Panc1 (cell line): ENCODE measurements at regions not wholly inside any gene's neighbourhood (a gene's known extent, or its start where the extent isn't known, plus 50 kb on each side); places are given as distances from the start of the nearest gene placed in this dataset.

Experiments
- ATAC-seq: fragments of 200-7000 bp; cut with Tn5 transposase; 2 replicates; pipeline ENCODE4 v1.9.1; 2020; ENCODE audit warnings: mild to moderate bottlenecking, moderate library complexity
- BruUV-seq: library from RNA; stranded (reverse); fragments of 400-500 nt; replicated peaks from 2 replicates; lab custom pipeline; 2021; lab: Mats Ljungman, UMichigan
- CTCF ChIA-PET: fragments of 300-600 bp; sonication (Branson Sonifier 250); formaldehyde crosslinking; loops from one replicate; lab custom pipeline; 2022; ENCODE audit warnings: antibody characterized with exemption; lab: Charles Lee
- POLR2A ChIA-PET: fragments of 300-600 bp; sonication (Branson Sonifier 250); formaldehyde crosslinking; loops from one replicate; lab custom pipeline; 2022; ENCODE audit warnings: antibody characterized with exemption; lab: Charles Lee
- DNase-seq: peaks from one replicate; pipeline ENCODE4 v3.0.0-alpha.2; 2010; ENCODE audit warnings: low read depth, low spot score
- H3K27ac ChIP-seq: 2 replicates; pipeline ENCODE4 v1.5.1; 2011; ENCODE audit warnings: mild to moderate bottlenecking, low read length, inconsistent platforms
- H3K27me3 ChIP-seq: fragments of 200-500 bp; sonication (Bioruptor generic); 2 replicates; pipeline ENCODE4 v1.6.0; 2014; ENCODE audit warnings: low read length, inconsistent platforms; ENCODE audit not compliant: control insufficient read depth, insufficient read depth
- H3K36me3 ChIP-seq: fragments of 200-500 bp; sonication (Bioruptor generic); 2 replicates; pipeline ENCODE4 v1.5.1; 2014; ENCODE audit warnings: inconsistent platforms, mild to moderate bottlenecking, low read length, moderate library complexity; ENCODE audit not compliant: control insufficient read depth, insufficient read depth
- H3K4me1 ChIP-seq: 2 replicates; pipeline ENCODE4 v1.5.1; 2011; ENCODE audit warnings: inconsistent platforms, mild to moderate bottlenecking, low read length, moderate library complexity; ENCODE audit not compliant: control insufficient read depth, insufficient read depth
- H3K4me3 ChIP-seq, 2 experiments: 2 replicates each; pipeline ENCODE4 v1.5.1; 2011 to 2012; ENCODE audit warnings: low read depth in 2 of 2, low read length in 2 of 2, mild to moderate bottlenecking in 2 of 2, inconsistent platforms in 1 of 2, moderate library complexity in 1 of 2
- H3K9me3 ChIP-seq: fragments of 200-500 bp; sonication (Bioruptor generic); 2 replicates; pipeline ENCODE4 v1.5.1; 2014; ENCODE audit warnings: low read depth, mild to moderate bottlenecking, inconsistent platforms, low read length, moderate library complexity; ENCODE audit not compliant: control insufficient read depth, insufficient read depth
- POLR2AphosphoS5 ChIP-seq: IDR thresholded peaks from 2 replicates; pipeline ENCODE4 v1.6.1; 2012; ENCODE audit warnings: mild to moderate bottlenecking, low read depth, low read length, moderate library complexity
- SIN3A ChIP-seq: IDR thresholded peaks from 2 replicates; pipeline ENCODE4 v1.6.1; 2012; ENCODE audit warnings: low read depth, mild to moderate bottlenecking, low read length, moderate library complexity, borderline replicate concordance; ENCODE audit not compliant: insufficient read depth
- TCF7L2 ChIP-seq: IDR thresholded peaks from 2 replicates; pipeline ENCODE4 v1.6.1; 2011; ENCODE audit warnings: mild to moderate bottlenecking, low read depth, low read length, inconsistent platforms
- in situ Hi-C: cut with HindIII; loops from 2 replicates; pipeline ENCODE4 v1.10.0; 2016; ENCODE audit warnings: low sequenced_read_pairs, low pct_unique_long_range_greater_than_20kb
- intact Hi-C: fragments of 100-400 bp; cut with micrococcal nuclease; formaldehyde crosslinking; loops from one replicate; pipeline ENCODE4 v1.10.0; 2022; ENCODE audit not compliant: unreplicated experiment
- TF ChIP-seq, protein P1 (sequence below), 2 experiments: IDR thresholded peaks; 2 replicates each; pipeline ENCODE4 v1.6.1; 2011 to 2012; ENCODE audit warnings: low read depth in 2 of 2, control low read depth in 1 of 2, low read length in 1 of 2, mild to moderate bottlenecking in 1 of 2, moderate library complexity in 1 of 2; ENCODE audit not compliant: insufficient read depth in 1 of 2
- TF ChIP-seq, protein P2 (sequence below): fragments of 450-650 bp; IDR thresholded peaks from 2 replicates; pipeline ENCODE4 v1.5.1; 2017; ENCODE audit warnings: mild to moderate bottlenecking

GRCh38 chr1:62380181-62380580, 56.7 kb upstream of the USP1 start:
- Histone ChIP-seq H3K4me1 (no peaks in the 10 kb centered on the region), H3K27me3 (no peaks in the 10 kb centered on the region), H3K36me3 (no peaks in the 10 kb centered on the region), H3K4me3 (no peak overlapping the region), H3K9me3 (0 out of 2 replicates have a peak, but pooled peaks cover 4% of the 10 kb centered on the region), H3K27ac (no peak overlapping the region)
- no peak for ATAC-seq
- no TSS peak for BruUV-seq
- DNase-seq: no peak
- TF ChIP-seq, protein P1, sequence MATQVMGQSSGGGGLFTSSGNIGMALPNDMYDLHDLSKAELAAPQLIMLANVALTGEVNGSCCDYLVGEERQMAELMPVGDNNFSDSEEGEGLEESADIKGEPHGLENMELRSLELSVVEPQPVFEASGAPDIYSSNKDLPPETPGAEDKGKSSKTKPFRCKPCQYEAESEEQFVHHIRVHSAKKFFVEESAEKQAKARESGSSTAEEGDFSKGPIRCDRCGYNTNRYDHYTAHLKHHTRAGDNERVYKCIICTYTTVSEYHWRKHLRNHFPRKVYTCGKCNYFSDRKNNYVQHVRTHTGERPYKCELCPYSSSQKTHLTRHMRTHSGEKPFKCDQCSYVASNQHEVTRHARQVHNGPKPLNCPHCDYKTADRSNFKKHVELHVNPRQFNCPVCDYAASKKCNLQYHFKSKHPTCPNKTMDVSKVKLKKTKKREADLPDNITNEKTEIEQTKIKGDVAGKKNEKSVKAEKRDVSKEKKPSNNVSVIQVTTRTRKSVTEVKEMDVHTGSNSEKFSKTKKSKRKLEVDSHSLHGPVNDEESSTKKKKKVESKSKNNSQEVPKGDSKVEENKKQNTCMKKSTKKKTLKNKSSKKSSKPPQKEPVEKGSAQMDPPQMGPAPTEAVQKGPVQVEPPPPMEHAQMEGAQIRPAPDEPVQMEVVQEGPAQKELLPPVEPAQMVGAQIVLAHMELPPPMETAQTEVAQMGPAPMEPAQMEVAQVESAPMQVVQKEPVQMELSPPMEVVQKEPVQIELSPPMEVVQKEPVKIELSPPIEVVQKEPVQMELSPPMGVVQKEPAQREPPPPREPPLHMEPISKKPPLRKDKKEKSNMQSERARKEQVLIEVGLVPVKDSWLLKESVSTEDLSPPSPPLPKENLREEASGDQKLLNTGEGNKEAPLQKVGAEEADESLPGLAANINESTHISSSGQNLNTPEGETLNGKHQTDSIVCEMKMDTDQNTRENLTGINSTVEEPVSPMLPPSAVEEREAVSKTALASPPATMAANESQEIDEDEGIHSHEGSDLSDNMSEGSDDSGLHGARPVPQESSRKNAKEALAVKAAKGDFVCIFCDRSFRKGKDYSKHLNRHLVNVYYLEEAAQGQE (IDR thresholded peaks at IDR 0.05; ENCODE audit: insufficient read depth in 1 of 2, low read depth in 2 of 2, low read length in 1 of 2): no peak
- TF ChIP-seq TCF7L2 (no peak), SIN3A (no peak), POLR2AphosphoS5 (no peak)
- TF ChIP-seq, protein P2, sequence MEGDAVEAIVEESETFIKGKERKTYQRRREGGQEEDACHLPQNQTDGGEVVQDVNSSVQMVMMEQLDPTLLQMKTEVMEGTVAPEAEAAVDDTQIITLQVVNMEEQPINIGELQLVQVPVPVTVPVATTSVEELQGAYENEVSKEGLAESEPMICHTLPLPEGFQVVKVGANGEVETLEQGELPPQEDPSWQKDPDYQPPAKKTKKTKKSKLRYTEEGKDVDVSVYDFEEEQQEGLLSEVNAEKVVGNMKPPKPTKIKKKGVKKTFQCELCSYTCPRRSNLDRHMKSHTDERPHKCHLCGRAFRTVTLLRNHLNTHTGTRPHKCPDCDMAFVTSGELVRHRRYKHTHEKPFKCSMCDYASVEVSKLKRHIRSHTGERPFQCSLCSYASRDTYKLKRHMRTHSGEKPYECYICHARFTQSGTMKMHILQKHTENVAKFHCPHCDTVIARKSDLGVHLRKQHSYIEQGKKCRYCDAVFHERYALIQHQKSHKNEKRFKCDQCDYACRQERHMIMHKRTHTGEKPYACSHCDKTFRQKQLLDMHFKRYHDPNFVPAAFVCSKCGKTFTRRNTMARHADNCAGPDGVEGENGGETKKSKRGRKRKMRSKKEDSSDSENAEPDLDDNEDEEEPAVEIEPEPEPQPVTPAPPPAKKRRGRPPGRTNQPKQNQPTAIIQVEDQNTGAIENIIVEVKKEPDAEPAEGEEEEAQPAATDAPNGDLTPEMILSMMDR: no peak
- ChIA-PET CTCF (no interaction called here), POLR2A (no interaction called here)
- in situ Hi-C loops: no loop called here
- intact Hi-C loops: no loop called here

DNA sequence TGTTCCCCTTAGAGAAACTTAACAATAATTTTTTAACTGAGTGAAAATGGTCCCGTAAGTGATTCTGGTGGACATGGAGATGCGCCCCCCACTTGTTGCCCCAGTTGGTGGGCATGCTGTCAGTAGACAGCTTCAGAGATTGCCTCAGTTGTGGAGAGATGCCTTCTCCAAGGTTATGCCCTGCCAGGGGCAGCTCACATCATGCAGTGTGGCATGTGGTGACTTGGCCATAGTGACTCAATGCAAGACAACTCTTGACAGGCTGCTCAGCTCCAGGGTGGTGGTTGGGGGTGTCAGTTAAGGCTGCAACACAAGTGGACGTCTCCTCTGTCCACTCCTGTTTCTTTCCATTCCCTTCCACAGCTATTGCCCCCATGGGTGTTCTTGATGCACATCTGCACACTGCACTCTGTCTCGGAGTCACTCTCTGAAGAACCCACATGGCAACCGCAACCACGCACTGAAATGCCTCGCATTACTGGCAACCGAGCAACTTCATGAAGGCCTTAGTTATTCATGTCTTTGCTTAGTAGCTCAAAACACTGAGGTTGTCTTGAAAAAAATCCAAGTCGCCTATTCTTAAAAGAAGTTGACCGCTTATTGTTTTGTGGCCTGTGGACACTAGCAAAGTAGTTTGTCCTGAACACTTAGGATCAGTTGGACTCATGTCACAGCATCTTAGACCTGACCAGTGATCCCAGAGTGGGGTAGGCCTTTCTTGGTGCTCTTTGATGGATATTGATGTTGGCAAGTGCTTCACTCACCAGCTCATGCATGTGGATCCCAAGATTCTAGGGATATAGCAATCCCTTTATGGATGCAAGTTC, 54.8 kb upstream of the USP1 start:
- ChIA-PET POLR2A (no interaction called here), CTCF (no interaction called here)
- in situ Hi-C loops (no loop called here), intact Hi-C loops (no loop called here)
- H3K4me1 ChIP-seq: no peaks in the 10 kb centered on the region
- ATAC-seq: no peak
- BruUV-seq: no TSS peak
- H3K4me3 ChIP-seq: no peak overlapping the region
- 0 out of 2 replicates have a peak, but pooled peaks cover 4% of the 10 kb centered on the region for H3K9me3 ChIP-seq
- TF ChIP-seq, protein P2: no peak
- TF ChIP-seq POLR2AphosphoS5 (no peak), SIN3A (no peak), TCF7L2 (no peak)
- TF ChIP-seq, protein P1 (IDR thresholded peaks at IDR 0.05; ENCODE audit: insufficient read depth in 1 of 2, low read depth in 2 of 2, low read length in 1 of 2): no peak
- H3K27ac ChIP-seq: no peak overlapping the region
- DNase-seq: no peak
- no peaks in the 10 kb centered on the region for H3K36me3 ChIP-seq
- H3K27me3 ChIP-seq: no peaks in the 10 kb centered on the region
